B cell (primary cell): ENCODE measurements at regions not wholly inside any gene's neighbourhood (a gene's known extent, or its start where the extent isn't known, plus 50 kb on each side); places are given as distances from the start of the nearest gene placed in this dataset.

Source experiments
- ATAC-seq: fragments of 200-7000 bp; cut with Tn5 transposase; one replicate; pipeline ENCODE4 v1.10.0; 2021; ENCODE audit warnings: low read depth, mild to moderate bottlenecking, moderate number of reproducible peaks, moderate library complexity
- CTCF ChIA-PET: fragments of 350-600 bp; sonication (Branson Sonifier 250); formaldehyde crosslinking; loops from one replicate; lab custom pipeline; 2021; ENCODE audit warnings: antibody characterized with exemption, inconsistent platforms; lab: Charles Lee
- POLR2A ChIA-PET: fragments of 350-600 bp; sonication (Branson Sonifier 250); formaldehyde crosslinking; loops from one replicate; lab custom pipeline; 2021; ENCODE audit warnings: antibody characterized with exemption; lab: Charles Lee
- DNase-seq: peaks from one replicate; pipeline ENCODE4 v3.0.0; 2013
- H2AFZ ChIP-seq: 2 replicates; pipeline ENCODE4 v1.6.1; 2012; ENCODE audit warnings: mild to moderate bottlenecking, low read depth, low read length; ENCODE audit not compliant: insufficient read depth, poor library complexity, severe bottlenecking
- H3K27ac ChIP-seq, 2 donors: 1 replicate in 1 of 2; 2 replicates in 1 of 2; pipeline ENCODE4 v1.5.1; 2012 to 2013; ENCODE audit warnings: low read length in 2 of 2, mild to moderate bottlenecking in 2 of 2, moderate library complexity in 1 of 2
- H3K27me3 ChIP-seq, 4 experiments: fragments of 200-600 bp in 1 of 4; sonication (generic) in 1 of 4; replicated peaks in 1 of 4; 1 replicate in 2 of 4; 2 replicates in 2 of 4; pipeline versions ENCODE4 v1.6.1 to v1.7.0; 2013 to 2016; ENCODE audit warnings: low read length in 3 of 4, mild to moderate bottlenecking in 2 of 4, mixed read lengths in 1 of 4, moderate library complexity in 1 of 4; ENCODE audit not compliant: insufficient read depth in 4 of 4, control insufficient read depth in 3 of 4; ENCODE audit errors: control extremely low read depth in 1 of 4
- H3K36me3 ChIP-seq, 2 experiments: replicated peaks in 1 of 2; 1 replicate in 1 of 2; 2 replicates in 1 of 2; pipeline versions ENCODE4 v1.6.1 to v1.7.1; 2013; ENCODE audit warnings: low read length in 1 of 2; ENCODE audit not compliant: insufficient read depth in 2 of 2, control insufficient read depth in 1 of 2; ENCODE audit errors: control extremely low read depth in 1 of 2, extremely low read depth in 1 of 2
- H3K4me1 ChIP-seq, 2 donors: fragments of 200-600 bp in 1 of 2; sonication (generic) in 1 of 2; 1 replicate in 1 of 2; 2 replicates in 1 of 2; pipeline versions ENCODE4 v1.5.1 to v1.6.1; 2013 to 2017; ENCODE audit warnings: low read length in 2 of 2; ENCODE audit not compliant: control insufficient read depth in 2 of 2, insufficient read depth in 2 of 2
- H3K4me2 ChIP-seq: replicated peaks from 2 replicates; pipeline ENCODE3; 2012; ENCODE audit warnings: mild to moderate bottlenecking, low read depth, low read length; ENCODE audit not compliant: poor library complexity, severe bottlenecking
- H3K4me3 ChIP-seq, 5 experiments: fragments of 200-600 bp in 1 of 5; sonication (generic) in 1 of 5; 1 replicate in 3 of 5; 2 replicates in 2 of 5; pipeline versions ENCODE4 v1.5.1 to v1.7.0; 2011 to 2016; ENCODE audit warnings: low read length in 4 of 5, mild to moderate bottlenecking in 4 of 5, low read depth in 2 of 5, control low read depth in 1 of 5, moderate library complexity in 1 of 5; ENCODE audit not compliant: insufficient read depth in 1 of 5; ENCODE audit errors: control extremely low read depth in 1 of 5, extremely low read depth in 1 of 5
- H3K79me2 ChIP-seq: fragments of 200-600 bp; sonication (generic); one replicate; pipeline ENCODE4 v1.6.0; 2016; ENCODE audit warnings: low read length; ENCODE audit not compliant: control insufficient read depth, insufficient read depth
- H3K9ac ChIP-seq: fragments of 200-600 bp; sonication (generic); 2 replicates; pipeline ENCODE4 v1.6.1; 2017; ENCODE audit warnings: mild to moderate bottlenecking, low read length, moderate library complexity
- H3K9me3 ChIP-seq, 3 donors: one replicate each; pipeline versions ENCODE4 v1.6.1 to v1.7.1; 2013; ENCODE audit warnings: low read length in 2 of 3; ENCODE audit not compliant: control insufficient read depth in 2 of 3, insufficient read depth in 1 of 3; ENCODE audit errors: control extremely low read depth in 1 of 3
- H4K20me1 ChIP-seq: 2 replicates; pipeline ENCODE4 v1.6.0; 2012; ENCODE audit warnings: mild to moderate bottlenecking, low read length; ENCODE audit not compliant: insufficient read depth, control insufficient read depth, poor library complexity, severe bottlenecking
- H3K27ac Mint-ChIP-seq: one replicate; pipeline ENCODE4 v1.8.0; 2021; ENCODE audit warnings: mixed read lengths
- H3K27me3 Mint-ChIP-seq: one replicate; pipeline ENCODE4 v1.8.0; 2021; ENCODE audit warnings: mixed read lengths
- H3K4me1 Mint-ChIP-seq: one replicate; pipeline ENCODE4 v1.8.0; 2021; ENCODE audit warnings: mixed read lengths
- H3K4me3 Mint-ChIP-seq: one replicate; pipeline ENCODE4 v1.8.0; 2021; ENCODE audit warnings: mixed read lengths
- H3K9me3 Mint-ChIP-seq: one replicate; pipeline ENCODE4 v1.8.0; 2022; ENCODE audit warnings: mixed read lengths; ENCODE audit not compliant: insufficient read depth
- EZH2 ChIP-seq: IDR thresholded peaks from 2 replicates; pipeline ENCODE4 v1.6.1; 2012; ENCODE audit warnings: borderline replicate concordance, low read depth, mild to moderate bottlenecking, moderate library complexity, low read length; ENCODE audit not compliant: insufficient read depth, poor library complexity, severe bottlenecking
- WGBS: methylation state at CpG from one replicate; pipeline ENCODE4 v1.1.5; 2013; ENCODE audit warnings: missing lambda C conversion rate; ENCODE audit not compliant: insufficient coverage; 5-methylcytosine and 5-hydroxymethylcytosine counted together
- intact Hi-C: fragments of 100-400 bp; cut with micrococcal nuclease; formaldehyde crosslinking; loops from one replicate; pipeline ENCODE4 v1.10.0; 2022
- TF ChIP-seq, protein P1 (sequence below): fragments of 200-600 bp; IDR thresholded peaks from one replicate; pipeline ENCODE4 v1.8.0; 2022; ENCODE audit warnings: antibody characterized with exemption, mild to moderate bottlenecking

DNA sequence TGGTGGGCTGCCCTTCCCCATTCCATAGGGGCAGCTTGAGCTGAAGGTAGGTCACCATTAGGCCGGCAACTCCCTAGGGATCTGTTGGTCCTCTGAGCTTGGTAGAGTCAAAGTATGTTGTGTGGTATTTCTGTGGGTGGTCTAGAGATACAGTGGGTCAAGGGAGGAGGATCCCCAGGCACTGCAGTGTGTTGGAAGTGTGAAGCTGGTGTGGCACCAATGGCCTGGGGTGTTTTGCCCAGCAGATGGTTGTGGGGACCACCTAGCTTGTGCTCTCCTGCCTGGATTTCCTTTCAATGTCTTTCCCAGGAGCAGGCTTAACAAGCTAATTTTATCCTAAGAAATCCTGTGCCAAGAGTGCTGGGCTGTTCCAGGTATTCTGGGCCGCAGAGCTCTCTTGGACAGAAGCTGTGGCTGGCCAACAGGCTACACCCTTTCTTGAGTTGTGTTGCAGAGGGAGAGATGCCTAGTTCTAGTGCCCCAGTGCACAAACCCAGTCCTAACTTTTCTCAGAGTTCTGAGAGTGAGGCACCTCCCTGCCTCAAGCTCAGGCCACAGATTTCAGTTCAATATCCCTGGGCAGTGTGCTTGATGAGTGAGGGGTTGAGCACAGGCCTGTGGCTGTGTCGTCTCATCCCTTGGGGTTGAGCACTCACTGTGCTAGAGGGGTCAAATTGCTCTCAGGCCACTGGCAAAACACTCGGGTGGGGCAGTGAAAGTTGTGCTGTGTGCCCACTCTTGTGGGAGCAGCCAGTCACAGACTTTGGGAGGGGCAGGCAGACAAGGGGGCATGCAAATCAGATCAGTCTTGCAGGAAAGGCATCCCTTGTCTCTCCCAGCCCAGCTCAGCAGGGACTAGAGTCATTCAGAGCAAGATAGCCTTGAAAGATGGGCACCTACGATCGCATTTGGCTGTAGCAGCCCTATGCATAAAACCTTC lies 1806.1 kb upstream of the MIR17HG start:
- H3K27me3 ChIP-seq: no peaks in the 10 kb centered on the region
- TF ChIP-seq EZH2: no peak
- TF ChIP-seq, protein P1, sequence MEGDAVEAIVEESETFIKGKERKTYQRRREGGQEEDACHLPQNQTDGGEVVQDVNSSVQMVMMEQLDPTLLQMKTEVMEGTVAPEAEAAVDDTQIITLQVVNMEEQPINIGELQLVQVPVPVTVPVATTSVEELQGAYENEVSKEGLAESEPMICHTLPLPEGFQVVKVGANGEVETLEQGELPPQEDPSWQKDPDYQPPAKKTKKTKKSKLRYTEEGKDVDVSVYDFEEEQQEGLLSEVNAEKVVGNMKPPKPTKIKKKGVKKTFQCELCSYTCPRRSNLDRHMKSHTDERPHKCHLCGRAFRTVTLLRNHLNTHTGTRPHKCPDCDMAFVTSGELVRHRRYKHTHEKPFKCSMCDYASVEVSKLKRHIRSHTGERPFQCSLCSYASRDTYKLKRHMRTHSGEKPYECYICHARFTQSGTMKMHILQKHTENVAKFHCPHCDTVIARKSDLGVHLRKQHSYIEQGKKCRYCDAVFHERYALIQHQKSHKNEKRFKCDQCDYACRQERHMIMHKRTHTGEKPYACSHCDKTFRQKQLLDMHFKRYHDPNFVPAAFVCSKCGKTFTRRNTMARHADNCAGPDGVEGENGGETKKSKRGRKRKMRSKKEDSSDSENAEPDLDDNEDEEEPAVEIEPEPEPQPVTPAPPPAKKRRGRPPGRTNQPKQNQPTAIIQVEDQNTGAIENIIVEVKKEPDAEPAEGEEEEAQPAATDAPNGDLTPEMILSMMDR: no peak
- H2AFZ ChIP-seq: no peak overlapping the region
- H3K9me3 ChIP-seq: peaks cover 0 to 15% (median 0%) of the 10 kb centered on the region in 3 donors
- no peaks in the 10 kb centered on the region for H3K36me3 ChIP-seq
- H3K9ac ChIP-seq: no peak overlapping the region
- ChIA-PET CTCF (no interaction called here), POLR2A (no interaction called here)
- H3K27ac ChIP-seq: no peak overlapping the region
- no peak overlapping the region for H3K4me2 ChIP-seq
- Mint-ChIP-seq H3K4me1 (no peaks in the 10 kb centered on the region), H3K4me3 (no peak overlapping the region), H3K27ac (no peak overlapping the region), H3K27me3 (no peaks in the 10 kb centered on the region), H3K9me3 (peaks cover 2% of the 10 kb centered on the region)
- 93% methylated on average over 6 of the region's 6 CpGs for WGBS
- DNase-seq: no peak
- no peak overlapping the region for H3K4me3 ChIP-seq
- H4K20me1 ChIP-seq: no peaks in the 10 kb centered on the region
- H3K79me2 ChIP-seq: no peaks in the 10 kb centered on the region
- no peaks in the 10 kb centered on the region for H3K4me1 ChIP-seq
- ATAC-seq: no peak
- intact Hi-C loops: no loop called here

- DNase-seq (no peak), ATAC-seq (no peak)
- Histone ChIP-seq H3K9me3 (peaks cover 0 to 1% (median 0%) of the 10 kb centered on the region in 3 donors), H3K27ac (no peak overlapping the region), H2AFZ (no peak overlapping the region), H3K36me3 (no peaks in the 10 kb centered on the region), H3K4me3 (no peak overlapping the region), H3K79me2 (no peaks in the 10 kb centered on the region), H3K4me2 (no peak overlapping the region), H4K20me1 (no peaks in the 10 kb centered on the region), H3K27me3 (no peaks in the 10 kb centered on the region), H3K4me1 (no peaks in the 10 kb centered on the region), H3K9ac (no peak overlapping the region)
- TF ChIP-seq EZH2: no peak
- TF ChIP-seq, protein P1: no peak
- Mint-ChIP-seq H3K27ac (no peak overlapping the region), H3K4me1 (no peaks in the 10 kb centered on the region), H3K4me3 (no peak overlapping the region), H3K27me3 (no peaks in the 10 kb centered on the region), H3K9me3 (peaks cover 2% of the 10 kb centered on the region)
- WGBS: 45% methylated on average over 3 of the region's 5 CpGs
- ChIA-PET POLR2A (no interaction called here), CTCF (no interaction called here)
- intact Hi-C loops: no loop called here
Measured at GRCh38 chr13:89550938-89551337, 1796.5 kb upstream of the MIR17HG start.
